Peyer's patch (tissue), 4 donors: ENCODE measurements at regions not wholly inside any gene's neighbourhood (a gene's known extent, or its start where the extent isn't known, plus 50 kb on each side); places are given as distances from the start of the nearest gene placed in this dataset.

Source experiments
- DNase-seq, 3 donors: peaks; one replicate each; pipeline ENCODE4 v3.0.0-alpha.2; 2017 to 2019
- H3K27ac ChIP-seq, 4 donors: fragments of 200-600 bp; sonication (generic); one replicate each; pipeline ENCODE4 v1.5.1; 2016 to 2019
- H3K27me3 ChIP-seq, 2 donors: fragments of 200-600 bp; sonication (generic); one replicate each; pipeline ENCODE4 v1.5.1; 2019
- H3K36me3 ChIP-seq, 3 donors: fragments of 200-600 bp; sonication (generic); one replicate each; pipeline ENCODE4 v1.5.1; 2016 to 2019
- H3K4me1 ChIP-seq, 4 donors: fragments of 200-600 bp; sonication (generic); one replicate each; pipeline ENCODE4 v1.5.1; 2016 to 2019
- H3K4me3 ChIP-seq, 4 donors: fragments of 200-600 bp; sonication (generic); 1 replicate in 3 of 4; 2 replicates in 1 of 4; pipeline ENCODE4 v1.5.1; 2016 to 2019; ENCODE audit warnings: mild to moderate bottlenecking in 1 of 4
- H3K9me3 ChIP-seq, 4 donors: fragments of 200-600 bp; sonication (generic); one replicate each; pipeline ENCODE4 v1.5.1; 2016 to 2019; ENCODE audit warnings: mild to moderate bottlenecking in 1 of 4
- CTCF ChIP-seq, 6 experiments: fragments of 450-650 bp in 4 of 6; fragments of 200-600 bp in 2 of 6; sonication (generic) in 1 of 6; IDR thresholded peaks; one replicate each; pipeline ENCODE4 v1.5.1; 2017 to 2019; ENCODE audit warnings: antibody characterized with exemption in 6 of 6, mild to moderate bottlenecking in 3 of 6, moderate library complexity in 1 of 6
- POLR2A ChIP-seq, 2 donors: fragments of 450-650 bp; IDR thresholded peaks; one replicate each; pipeline ENCODE4 v1.5.1; 2017; ENCODE audit warnings: antibody characterized with exemption in 2 of 2, mild to moderate bottlenecking in 2 of 2, moderate library complexity in 2 of 2

DNA sequence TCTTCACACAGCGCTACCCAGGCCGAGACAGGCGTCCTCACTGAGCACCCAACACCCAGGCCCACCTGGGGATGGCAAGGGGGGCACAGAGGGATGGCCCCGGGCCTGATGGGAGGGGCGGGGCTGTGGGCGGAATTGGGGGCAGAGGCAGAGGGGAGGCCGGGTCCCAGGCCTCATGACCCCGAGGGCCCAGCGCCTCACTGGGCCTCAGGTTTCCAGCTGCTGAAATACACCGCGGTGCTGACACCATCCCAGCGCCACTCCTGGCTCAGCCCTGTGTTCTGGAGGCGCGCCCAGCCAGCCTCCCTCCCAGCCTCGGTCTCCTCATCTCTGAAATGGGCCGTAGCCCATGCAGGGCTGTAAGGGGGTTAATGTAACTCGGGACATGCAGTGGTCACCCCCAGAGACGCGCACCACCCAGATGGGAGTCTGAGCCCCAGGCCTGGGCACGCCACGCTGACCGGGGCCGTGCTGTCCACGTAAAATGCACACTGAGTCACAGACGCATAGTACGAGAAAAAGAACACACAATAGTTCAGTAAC lies 82.3 kb downstream of the UNCX start:
- Histone ChIP-seq H3K4me1 (no peaks in the 10 kb centered on the region), H3K27ac (no peak overlapping the region), H3K27me3 (no peaks in the 10 kb centered on the region), H3K36me3 (no peaks in the 10 kb centered on the region), H3K9me3 (no peaks in the 10 kb centered on the region), H3K4me3 (no peak overlapping the region)
- peak in 1 of 3 donors; percentile 36 for DNase-seq
- TF ChIP-seq POLR2A (IDR thresholded peaks at IDR 0.05): no peak
- TF ChIP-seq CTCF (IDR thresholded peaks at IDR 0.05): no peak

GRCh38 chr7:1316086-1316485 lies 83.4 kb downstream of the UNCX start:
- no peak overlapping the region for H3K4me3 ChIP-seq
- peak in 1 of 3 donors; percentile 22 for DNase-seq
- TF ChIP-seq POLR2A (IDR thresholded peaks at IDR 0.05) (no peak), CTCF (IDR thresholded peaks at IDR 0.05) (no peak)
- H3K27ac ChIP-seq: no peak overlapping the region
- H3K4me1 ChIP-seq: no peaks in the 10 kb centered on the region
- H3K9me3 ChIP-seq: no peaks in the 10 kb centered on the region
- no peaks in the 10 kb centered on the region for H3K36me3 ChIP-seq
- no peaks in the 10 kb centered on the region for H3K27me3 ChIP-seq

DNA sequence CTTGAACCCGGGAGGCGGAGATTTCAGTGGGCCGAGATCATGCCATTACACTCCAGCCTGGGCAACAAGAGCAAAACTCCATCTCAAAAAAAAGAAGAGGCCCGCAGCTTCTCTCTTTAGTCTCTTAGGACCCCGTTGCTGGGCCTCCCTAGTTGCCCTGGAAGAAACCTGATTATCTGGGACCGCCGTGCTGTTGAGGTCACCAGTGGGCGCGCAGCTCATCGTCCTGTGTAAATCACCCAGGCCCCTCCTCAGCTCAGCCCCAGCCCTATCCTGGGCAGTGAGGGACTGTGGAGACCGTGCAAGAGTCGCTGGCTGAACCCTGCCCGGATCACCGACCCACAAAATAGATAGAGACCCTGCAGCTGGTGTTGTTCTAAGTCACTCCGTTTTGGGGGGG lies 85.0 kb downstream of the UNCX start:
- no peaks in the 10 kb centered on the region for H3K27me3 ChIP-seq
- no peaks in the 10 kb centered on the region for H3K36me3 ChIP-seq
- H3K27ac ChIP-seq: no peak overlapping the region
- H3K4me1 ChIP-seq: no peaks in the 10 kb centered on the region
- H3K9me3 ChIP-seq: no peaks in the 10 kb centered on the region
- DNase-seq: peak in 1 of 3 donors; percentile 28
- H3K4me3 ChIP-seq: no peak overlapping the region
- TF ChIP-seq POLR2A (IDR thresholded peaks at IDR 0.05): no peak
- no peak for TF ChIP-seq CTCF (IDR thresholded peaks at IDR 0.05)

GRCh38 chr7:1318051-1318450 lies 85.4 kb downstream of the UNCX start:
- H3K27me3 ChIP-seq: no peaks in the 10 kb centered on the region
- no peaks in the 10 kb centered on the region for H3K36me3 ChIP-seq
- no peaks in the 10 kb centered on the region for H3K4me1 ChIP-seq
- DNase-seq: peak in 1 of 3 donors; percentile 34
- H3K27ac ChIP-seq: no peak overlapping the region
- TF ChIP-seq POLR2A (IDR thresholded peaks at IDR 0.05) (no peak), CTCF (IDR thresholded peaks at IDR 0.05) (no peak)
- H3K4me3 ChIP-seq: no peak overlapping the region
- no peaks in the 10 kb centered on the region for H3K9me3 ChIP-seq

DNA sequence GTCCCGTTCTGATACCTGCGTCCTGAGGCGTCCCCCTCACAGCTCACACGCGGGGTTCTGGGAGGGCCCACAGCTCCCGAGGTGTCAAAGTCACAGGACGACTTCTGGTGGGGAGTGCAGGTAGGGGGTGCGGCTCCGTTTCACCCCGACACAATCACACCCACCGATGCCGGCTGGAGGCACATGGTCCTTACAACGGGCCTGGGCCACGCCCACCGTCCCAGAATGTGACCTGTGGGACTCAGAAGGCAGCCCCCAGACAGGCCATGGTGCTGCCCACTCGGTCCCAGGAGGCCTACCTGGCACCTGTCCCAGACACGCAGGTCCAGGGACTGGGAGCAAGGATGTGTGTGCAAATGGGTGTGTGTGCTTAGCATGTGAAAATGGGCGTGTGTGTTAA lies 86.0 kb downstream of the UNCX start:
- no peak overlapping the region for H3K4me3 ChIP-seq
- H3K9me3 ChIP-seq: no peaks in the 10 kb centered on the region
- H3K36me3 ChIP-seq: no peaks in the 10 kb centered on the region
- no peaks in the 10 kb centered on the region for H3K4me1 ChIP-seq
- no peak overlapping the region for H3K27ac ChIP-seq
- peak in 1 of 3 donors; percentile 16 for DNase-seq
- TF ChIP-seq CTCF (IDR thresholded peaks at IDR 0.05) (no peak), POLR2A (IDR thresholded peaks at IDR 0.05) (no peak)
- H3K27me3 ChIP-seq: no peaks in the 10 kb centered on the region
